HG03460 (cell line): ENCODE measurements at regions not wholly inside any gene's neighbourhood (a gene's known extent, or its start where the extent isn't known, plus 50 kb on each side); places are given as distances from the start of the nearest gene placed in this dataset.
A peak's percentile ranks its signal among the peaks of the same experiment; 100 is the strongest.
"Not testable (repeated sequence)": the region's sequence is repeated elsewhere in the genome, so short reads cannot be mapped to it uniquely, and the experiment has no call there.

Experiments
- ATAC-seq: cut with Tn5 transposase; IDR thresholded peaks from one replicate; pipeline ENCODE4 v1.9.1; 2021; ENCODE audit not compliant: unreplicated experiment

DNA sequence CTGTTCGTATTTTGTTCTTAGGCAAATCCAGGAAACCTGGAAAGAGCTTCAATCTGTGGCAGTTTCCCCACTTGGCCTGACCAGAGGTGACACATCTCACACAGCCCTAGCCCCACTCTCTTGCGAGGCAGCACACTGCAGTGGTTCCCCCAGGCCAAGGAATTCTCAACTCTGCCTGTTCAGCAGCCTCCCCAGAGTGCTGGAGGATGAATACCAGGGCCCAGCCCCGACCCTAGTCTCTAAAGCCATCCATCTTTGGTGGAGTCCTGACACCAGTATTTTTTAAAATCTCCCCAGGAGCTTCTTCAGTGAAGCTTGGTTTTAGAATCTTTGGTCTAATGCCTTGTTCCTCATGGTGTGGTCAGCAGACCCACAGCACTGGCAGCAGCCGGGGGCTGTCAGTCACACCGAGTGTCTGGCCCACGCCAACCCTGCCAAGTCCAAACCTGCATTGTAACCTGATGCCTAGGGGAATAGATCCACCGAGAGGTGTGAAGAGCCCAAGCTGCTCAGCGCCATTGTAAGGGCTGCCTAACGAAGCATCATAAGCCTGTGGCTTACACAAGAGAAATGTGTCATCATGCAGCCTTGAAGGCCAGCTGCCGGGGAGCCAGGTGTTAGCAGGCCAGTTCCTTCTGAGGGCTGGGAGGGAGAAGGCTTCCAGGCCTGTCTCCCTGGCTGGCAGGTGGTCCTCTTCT, 428.7 kb upstream of the ID2 start:
- ATAC-seq = peak; percentile 93

DNA sequence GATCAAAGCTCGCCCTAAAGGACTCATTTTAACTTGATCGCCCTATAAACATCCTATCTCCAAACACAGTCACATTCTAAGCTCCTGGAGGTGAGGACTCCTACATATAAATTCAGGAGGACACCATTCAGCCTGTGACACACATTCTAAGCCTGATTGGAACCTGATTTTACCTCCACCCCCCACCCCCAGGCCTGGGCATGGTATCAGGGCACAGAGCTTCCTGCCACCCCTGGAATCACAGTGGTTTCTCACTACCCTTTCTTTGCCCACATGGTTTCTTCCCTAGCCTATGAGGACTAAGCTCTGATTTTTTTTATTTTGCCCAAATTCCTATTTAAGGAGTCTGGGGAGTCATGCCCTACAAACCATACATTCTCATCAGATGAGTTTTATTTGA, 428.1 kb upstream of the ID2 start:
- ATAC-seq = no peak

DNA sequence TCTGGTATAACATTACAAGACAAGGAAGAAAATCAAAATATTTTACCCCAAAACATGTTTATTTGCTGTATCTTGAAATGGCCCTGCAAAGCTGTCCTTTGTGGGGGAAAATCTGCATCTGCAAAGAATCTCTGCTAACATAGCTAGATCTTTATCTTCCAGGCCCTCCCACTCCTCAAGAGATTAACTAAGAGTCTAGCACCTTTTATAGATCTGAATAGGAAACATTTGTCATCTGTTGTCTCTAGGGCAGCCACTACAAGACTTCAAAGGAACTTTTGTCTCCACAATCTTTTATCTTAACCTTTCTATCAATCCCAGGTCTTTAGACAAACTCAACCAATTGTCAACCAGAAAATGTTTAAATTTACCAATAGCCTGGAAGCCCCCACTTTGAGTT, 427.6 kb upstream of the ID2 start:
- not testable (repeated sequence) for ATAC-seq

DNA sequence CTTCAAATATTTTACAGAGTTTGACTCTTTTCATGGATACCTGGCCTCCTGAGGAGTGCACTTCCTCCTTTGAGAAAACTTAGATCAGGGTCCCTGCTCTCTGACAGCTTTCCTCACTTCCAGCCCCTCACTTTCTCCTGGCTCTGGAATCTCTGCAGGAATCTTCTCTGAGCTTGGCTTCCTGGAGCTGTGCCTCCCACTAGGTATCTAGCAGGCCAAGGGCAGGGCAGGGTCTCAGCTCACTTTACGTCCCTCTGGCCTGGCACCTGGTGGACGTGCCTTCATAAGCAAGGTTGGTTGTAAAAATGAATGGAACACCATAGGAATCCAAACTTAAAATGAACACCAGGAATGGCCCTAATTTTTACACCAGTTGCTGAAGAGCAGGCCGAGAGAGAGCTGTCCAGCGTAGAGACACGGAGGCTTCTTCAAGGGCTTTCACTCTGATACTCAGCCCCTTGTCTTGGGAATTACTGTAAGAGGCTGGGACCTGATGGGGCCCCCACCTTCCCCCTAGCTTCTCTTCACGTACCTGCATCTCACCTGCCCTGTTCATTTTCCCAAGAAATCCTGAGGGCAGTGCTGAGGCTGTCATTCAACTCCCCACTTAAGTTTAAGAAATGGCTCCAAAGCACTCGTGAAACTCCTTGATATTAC, 426.9 kb upstream of the ID2 start:
- no peak for ATAC-seq

DNA sequence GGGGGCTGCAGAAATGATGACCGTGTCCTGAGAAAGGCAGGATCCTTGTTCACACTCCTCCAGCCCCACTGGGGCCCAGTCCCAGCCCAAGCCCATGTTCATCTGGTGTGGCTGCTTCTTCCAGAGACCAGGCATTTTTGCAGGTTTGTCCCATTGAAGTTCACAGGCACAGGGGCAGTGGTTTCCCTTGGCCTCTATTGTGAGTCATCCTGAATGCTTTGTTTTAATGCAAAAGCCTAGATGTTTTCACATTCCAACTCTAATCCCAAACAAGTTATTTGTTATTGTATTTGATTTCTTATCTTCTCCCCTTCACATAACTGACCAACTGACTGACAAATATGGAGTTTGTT, 426.4 kb upstream of the ID2 start:
- no peak for ATAC-seq

DNA sequence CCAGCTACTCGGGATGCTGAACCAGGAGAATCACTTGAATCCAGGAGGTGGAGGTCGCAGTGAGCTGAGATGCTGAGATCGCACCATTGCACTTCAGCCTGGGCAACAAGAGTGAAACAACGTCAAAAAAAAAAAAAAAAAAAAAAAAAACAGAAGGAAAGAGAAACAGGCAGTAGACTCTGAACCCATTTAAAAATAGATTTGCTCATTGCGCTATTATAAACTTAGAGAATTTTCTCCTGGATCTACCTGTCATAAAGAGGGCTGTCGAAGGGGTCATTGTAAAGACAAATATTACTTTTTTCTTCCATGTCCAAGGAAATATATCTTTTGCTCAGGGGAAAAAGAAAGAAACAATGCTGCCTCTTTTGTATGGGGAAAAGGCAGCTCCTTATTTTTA, 425.0 kb upstream of the ID2 start:
- no peak for ATAC-seq

DNA sequence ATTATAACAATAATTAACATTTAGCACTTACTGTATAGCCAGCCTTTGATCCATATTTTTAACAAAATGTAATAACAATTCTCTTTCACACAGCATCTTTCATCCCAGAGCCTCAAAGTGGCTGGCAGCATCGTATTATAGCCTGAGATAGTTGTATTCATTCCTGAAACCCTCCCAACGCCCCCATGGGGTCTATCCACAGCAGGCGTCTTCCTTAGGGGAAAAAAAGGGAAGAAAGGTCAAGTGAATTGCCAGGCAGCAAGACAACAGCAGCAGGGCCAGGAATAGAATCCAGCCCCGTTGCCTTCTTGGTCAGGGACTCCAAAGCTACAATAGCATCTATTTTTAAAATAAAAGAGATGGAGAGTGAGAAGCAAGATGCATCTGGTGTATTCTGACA, 424.4 kb upstream of the ID2 start:
- ATAC-seq = no peak

DNA sequence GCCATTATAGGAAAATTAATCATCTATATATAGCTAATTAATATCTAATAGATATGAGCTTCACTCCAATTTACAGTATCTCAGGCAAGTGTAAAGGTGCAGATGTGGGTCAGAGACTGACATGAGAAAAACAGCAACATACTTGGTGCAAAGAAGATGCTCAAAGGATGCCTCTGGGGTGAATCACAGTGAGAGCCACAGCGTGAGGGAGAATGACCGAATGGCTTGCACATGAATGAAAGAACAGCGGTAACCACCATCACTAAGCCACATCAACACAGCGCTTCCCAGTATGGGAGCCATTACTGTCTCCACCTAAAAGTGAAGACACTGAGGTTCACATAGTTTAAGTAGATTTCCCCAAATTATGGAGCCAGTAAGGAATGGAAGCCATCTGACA, 423.4 kb upstream of the ID2 start:
- no peak for ATAC-seq

DNA sequence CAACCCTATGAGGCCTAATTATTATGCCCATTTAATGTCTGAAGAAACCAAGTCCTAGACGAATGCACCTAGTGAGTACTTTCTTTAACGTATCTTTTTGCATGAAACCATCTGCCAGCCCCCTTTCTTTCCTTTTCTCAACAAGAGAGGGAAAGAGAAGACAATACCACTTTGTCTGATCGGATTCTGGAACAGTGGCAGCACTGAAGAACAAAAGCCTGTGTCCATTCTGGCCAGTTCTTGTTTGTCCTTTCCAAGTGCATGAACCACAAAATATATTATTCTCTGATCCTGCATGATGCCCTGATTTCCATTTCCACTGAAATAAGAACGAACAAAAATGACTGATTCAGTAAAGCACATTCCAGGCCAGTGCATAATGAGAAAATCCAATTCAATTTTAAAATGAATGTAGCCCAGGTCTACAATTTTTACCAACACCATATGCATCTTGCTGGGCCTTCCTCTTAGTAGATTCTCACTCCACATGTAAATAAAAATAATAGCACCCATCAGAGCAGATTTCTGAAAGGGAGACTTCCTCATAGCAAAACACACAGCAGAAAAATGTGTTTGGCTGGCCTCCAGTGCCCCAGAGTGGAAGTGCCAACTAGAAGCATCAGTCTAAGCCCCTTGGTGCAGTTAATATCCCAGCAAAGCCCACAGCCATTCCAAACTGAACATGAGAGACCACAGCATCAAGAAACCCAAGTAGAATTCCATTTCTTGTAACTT, 422.6 kb upstream of the ID2 start:
- ATAC-seq = no peak

DNA sequence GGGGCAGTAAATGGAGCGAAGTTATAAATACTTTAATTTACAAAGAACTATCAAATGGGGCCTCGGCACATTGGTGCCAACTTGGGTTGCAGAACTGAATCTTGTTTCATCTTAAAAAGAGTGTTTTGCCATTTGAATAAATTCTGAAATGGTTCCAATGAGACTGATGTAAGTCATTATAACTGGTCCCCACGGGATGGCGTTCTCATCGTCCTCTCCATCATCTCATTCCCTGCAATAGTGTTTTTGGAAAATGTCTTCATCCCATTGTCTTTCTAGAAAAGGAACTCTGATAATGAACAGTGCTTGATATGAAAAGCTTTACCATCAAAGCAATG, 422.0 kb upstream of the ID2 start:
- no peak for ATAC-seq

DNA sequence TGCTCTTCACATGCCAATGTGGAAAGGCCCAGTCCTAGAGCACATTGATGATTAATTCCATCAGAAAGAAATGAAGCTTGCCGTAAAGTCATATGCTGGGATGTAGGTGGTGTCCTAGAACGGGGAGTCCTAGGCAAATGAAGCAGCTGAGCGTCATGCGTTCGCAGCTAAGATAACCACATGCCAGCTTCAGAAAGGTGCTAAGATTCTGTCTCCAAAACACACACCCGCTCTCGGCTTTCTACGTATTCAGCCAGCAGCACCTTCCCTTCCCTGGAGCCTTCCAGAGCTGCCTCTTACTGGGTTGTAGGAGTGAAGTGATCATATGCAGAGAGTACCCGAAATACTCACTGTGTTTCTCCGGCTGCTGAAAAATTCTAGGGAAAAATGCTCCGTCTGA, 421.6 kb upstream of the ID2 start:
- no peak for ATAC-seq

DNA sequence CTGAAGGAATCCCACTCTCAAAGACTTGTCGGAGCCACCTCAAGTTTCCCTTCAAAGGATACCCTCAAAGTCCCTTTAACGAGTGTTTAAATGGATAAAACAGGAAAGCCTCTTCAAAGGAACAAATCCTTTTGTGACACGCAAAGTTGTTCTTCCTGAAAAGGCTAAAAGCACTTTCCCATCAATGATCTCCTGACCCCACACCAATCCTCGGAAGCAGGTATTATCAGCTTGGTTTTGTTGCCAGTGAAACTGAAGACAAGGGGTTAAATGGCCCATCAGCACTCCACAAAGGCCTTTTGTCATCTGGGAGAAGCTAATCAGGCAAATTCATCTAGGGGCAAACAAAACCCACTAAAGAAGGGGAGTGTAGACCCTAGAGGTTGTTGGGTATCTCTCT, 418.0 kb upstream of the ID2 start:
- no peak for ATAC-seq

DNA sequence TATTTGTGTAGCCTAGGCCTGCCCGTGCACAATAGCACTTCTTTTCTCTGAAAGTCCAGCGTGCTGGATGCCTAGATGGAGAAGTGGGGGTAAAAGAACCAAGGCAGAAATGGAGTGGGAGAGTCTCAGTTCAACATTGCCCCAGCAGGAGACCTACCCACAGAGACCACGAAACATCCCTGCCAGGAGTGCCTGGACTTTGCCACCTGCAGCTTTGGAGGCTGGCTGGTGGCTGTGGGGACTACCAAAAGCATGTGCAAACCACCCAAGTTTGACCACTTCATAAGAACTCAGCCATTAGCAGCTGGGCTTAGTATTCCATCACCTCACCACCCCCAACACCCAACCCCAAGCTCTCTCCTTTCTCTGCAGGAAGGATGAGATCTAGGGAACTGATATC, 416.9 kb upstream of the ID2 start:
- ATAC-seq = no peak

DNA sequence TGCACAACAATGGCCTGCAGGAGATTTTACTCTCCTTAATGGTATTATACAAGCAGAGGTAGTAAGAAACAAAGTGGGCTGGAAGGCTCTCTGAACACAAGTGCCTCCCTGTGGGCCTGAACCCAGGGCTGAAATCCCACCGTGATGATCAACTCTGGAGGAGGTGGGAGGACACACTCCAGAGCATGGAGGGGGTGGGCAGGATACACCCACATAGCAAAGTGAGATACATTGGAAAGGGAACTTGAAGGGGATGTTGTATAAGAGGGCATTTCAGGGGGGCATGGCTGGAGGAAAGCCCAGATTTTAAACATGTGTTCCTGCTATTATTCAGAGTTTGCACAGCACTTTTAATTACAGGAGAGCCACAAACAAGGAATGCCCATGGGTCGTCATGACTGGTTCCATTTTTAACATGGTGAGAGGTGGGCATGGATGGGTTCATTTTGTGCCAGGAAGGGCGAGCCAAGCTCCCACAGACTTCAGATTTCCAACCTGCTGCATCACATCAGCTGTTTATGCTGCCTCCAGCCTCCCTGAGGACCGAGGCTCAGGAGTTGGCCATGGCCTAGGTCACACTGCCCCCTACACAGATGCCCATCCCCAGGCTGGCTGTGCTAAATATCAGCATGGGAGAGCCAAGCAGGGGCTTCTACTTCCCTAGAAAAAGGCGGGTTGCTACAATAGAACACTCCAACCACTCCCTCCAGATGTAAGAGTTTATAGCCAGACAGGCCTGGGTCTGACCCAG, 416.2 kb upstream of the ID2 start:
- no peak for ATAC-seq

DNA sequence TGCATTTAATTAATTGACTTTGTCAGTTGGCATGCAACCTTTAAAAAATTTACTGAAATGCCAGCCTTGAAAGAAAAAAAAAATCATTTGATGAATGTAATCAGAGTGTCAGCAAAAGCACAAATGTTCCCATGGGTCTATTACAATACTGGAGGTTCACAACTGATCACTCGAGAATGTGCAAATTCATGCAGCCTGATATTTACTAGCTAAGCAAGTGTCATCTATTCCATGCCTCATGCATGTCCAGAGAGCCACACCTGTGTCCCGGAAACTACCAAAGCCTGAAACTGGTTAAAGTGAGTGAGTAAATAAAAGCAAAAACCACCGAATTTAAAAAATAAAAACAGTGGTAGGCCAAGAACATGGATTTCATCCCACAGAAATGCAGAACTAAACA, 415.3 kb upstream of the ID2 start:
- no peak for ATAC-seq

DNA sequence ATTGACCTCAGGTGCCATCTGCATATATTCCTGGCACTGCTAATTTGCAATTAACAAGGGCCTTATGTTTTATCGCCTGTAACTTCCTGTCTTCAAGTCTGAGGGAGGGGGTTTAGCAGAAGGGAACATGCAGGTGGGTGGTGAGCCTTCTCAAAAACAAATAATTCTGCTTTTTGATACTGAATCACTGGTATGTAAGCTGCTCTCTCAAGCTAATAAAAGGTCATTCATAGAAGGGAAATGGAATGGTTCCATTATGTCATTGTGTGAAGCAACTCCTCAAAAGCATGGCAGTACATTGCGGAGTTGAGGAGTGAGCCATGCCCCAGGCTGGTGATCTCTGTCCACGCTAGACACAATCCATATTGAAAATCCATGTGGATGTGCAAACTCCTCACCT, 414.8 kb upstream of the ID2 start:
- no peak for ATAC-seq

DNA sequence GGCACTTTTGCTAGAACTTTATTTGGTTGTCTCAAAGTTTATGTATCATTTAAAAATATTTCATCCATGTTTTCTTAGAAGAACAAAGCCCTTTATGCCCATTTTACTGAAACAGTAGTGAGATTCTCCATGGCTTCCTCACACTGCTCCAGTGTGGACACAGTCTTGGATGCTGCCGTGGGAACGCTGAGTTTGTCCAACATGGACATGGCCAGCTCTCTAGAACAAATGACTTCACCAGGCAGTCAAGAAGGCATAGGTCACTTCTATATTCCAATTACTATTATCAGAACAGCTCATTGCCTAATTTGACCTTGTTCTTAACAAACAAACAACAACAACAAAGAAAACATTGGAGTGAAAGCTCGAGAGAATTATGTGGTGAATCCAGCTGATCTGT, 414.1 kb upstream of the ID2 start:
- no peak for ATAC-seq

DNA sequence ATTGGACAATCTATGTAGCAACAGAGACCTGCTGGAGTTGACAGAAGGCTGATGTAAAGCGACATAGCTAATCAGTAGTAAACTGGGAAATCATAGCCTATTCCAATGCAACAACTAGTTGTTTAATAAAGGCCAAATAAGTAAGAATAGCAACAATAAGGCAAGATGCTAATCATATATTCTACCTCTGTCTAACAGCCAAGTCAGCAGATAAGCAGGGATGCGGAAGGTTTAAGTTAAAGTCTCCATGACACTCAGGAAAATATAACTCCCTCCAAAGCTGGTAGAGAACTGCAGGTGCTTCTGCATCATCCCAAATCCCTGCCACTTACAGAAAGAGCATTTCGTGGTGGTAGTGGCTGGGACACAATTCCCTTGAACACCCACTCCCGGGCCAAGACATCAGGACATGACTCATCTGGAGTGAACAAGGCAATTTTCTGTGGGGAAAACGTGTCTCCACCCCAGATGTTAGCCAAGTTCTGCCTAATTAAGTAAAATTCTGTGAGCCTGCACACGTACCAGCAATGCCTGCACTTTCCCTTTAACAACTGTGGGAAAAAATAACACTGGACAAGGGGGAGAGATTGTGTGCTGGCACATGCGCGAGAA, 413.6 kb upstream of the ID2 start:
- no peak for ATAC-seq

DNA sequence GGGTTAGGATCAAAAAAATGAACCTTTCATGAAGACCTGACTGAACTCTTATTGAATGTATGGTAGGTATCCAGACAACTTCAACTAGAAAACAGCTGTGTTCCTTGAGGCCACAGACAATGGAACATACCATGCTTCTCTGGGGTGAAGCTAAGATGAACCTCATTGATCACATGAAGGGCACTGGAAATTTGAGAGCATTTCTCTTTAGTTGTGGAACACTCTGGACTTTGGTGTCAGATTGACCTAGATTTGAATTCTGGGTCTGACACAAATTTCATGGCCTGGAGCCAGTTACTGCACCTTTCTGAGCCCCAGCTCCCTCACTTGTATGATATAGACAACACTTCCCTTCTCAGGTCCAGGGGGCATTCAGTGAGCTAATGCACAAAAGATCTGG, 411.2 kb upstream of the ID2 start:
- ATAC-seq = no peak

DNA sequence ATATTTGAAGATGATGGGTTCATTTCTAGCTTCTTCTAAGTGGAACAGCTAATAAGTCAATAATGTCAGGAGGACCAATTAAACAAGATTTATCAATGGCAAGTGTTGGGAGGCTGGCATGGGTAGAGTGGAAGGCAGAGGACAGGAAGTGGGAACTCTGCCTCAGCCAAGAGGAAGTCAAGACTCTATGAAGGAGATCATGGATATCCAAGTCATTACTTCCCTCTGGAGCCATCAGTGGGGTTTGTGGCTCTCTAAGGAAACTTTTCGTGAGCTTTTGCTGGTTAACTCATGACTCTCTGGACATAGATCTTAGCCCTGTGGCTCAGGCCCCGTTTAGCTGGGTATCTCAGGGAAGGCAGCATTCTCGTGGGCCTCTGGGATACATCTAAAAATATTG, 410.4 kb upstream of the ID2 start:
- no peak for ATAC-seq

DNA sequence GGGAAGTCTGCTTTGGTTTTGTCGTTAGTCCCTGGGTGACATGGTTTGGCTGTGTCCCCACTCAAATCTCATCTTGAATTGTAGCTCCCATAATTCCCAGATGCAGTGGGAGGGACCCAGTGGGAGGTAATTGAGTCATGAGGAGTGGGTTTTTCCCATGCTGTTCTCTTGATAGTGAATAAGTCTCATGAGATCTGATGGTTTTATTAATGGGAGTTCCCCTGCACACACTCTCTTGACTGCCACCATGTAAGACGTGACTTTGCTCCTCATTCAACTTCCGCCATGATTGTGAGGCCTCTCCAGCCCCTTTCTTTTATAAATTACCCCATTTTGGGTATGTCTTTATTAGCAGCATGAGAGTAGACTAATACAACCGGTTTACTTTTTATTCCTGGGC, 405.8 kb upstream of the ID2 start:
- no peak for ATAC-seq
